ENCODE measurements at regions not wholly inside any gene's neighbourhood (a gene's known extent, or its start where the extent isn't known, plus 50 kb on each side); places are given as distances from the start of the nearest gene placed in this dataset.

DNA sequence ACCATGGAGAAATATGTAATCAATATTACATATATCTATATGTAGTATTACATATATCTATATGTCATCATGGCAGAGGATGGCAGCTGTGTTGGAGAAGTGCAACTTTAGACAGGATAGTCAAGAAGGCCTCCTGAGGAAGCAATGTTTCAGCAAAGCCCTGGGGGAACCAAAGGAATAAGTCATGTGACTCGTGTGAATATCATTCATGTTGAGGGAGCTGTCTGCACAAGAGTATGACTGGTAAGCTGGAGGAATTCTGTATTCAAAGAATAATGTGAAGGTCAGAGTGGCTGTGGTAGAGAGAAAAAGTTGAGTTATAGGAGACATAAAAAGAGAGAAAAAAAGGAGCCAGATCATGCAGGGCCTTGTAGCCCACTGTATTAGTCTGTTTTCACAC lies 92.9 kb upstream of the EDNRA start:
- Histone ChIP-seq H3K9me3 (no peaks in the 10 kb centered on the region), H3K4me3 (no peak overlapping the region), H3K36me3 (no peaks in the 10 kb centered on the region), H3K27ac (no peak overlapping the region), H3K4me1 (no peaks in the 10 kb centered on the region), H3K27me3 (no peaks in the 10 kb centered on the region)
- TF ChIP-seq EP300 (IDR thresholded peaks at IDR 0.05) (no peak), POLR2A (IDR thresholded peaks at IDR 0.05) (no peak), POLR2AphosphoS5 (IDR thresholded peaks at IDR 0.05) (no peak)
- TF ChIP-seq, protein P1, sequence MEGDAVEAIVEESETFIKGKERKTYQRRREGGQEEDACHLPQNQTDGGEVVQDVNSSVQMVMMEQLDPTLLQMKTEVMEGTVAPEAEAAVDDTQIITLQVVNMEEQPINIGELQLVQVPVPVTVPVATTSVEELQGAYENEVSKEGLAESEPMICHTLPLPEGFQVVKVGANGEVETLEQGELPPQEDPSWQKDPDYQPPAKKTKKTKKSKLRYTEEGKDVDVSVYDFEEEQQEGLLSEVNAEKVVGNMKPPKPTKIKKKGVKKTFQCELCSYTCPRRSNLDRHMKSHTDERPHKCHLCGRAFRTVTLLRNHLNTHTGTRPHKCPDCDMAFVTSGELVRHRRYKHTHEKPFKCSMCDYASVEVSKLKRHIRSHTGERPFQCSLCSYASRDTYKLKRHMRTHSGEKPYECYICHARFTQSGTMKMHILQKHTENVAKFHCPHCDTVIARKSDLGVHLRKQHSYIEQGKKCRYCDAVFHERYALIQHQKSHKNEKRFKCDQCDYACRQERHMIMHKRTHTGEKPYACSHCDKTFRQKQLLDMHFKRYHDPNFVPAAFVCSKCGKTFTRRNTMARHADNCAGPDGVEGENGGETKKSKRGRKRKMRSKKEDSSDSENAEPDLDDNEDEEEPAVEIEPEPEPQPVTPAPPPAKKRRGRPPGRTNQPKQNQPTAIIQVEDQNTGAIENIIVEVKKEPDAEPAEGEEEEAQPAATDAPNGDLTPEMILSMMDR (IDR thresholded peaks at IDR 0.05) = no peak
- DNase-seq = no peak
- WGBS, 5 donors = 71 to 85% (median 81%) methylated on average over 1 of the region's 1 CpG
- intact Hi-C loops (cut with DNase I; ENCODE audit: low total_unique reads) = no loop called here

GRCh38 chr4:147396105-147396504 lies 84.8 kb upstream of the EDNRA start:
- DNase-seq = no peak
- Histone ChIP-seq H3K4me1 (no peaks in the 10 kb centered on the region), H3K27me3 (no peaks in the 10 kb centered on the region), H3K36me3 (no peaks in the 10 kb centered on the region), H3K27ac (no peak overlapping the region), H3K4me3 (no peak overlapping the region), H3K9me3 (no peaks in the 10 kb centered on the region)
- TF ChIP-seq, protein P1 (IDR thresholded peaks at IDR 0.05) = no peak
- TF ChIP-seq EP300 (IDR thresholded peaks at IDR 0.05) = no peak
- TF ChIP-seq POLR2A (IDR thresholded peaks at IDR 0.05) = no peak
- TF ChIP-seq POLR2AphosphoS5 (IDR thresholded peaks at IDR 0.05) = no peak
- WGBS, 5 donors = 0 to 53% (median 0%) methylated on average over 1 of the region's 1 CpG
- intact Hi-C loops (cut with DNase I; ENCODE audit: low total_unique reads) = no loop called here

GRCh38 chr4:147398556-147398955 lies 82.3 kb upstream of the EDNRA start:
- H3K4me3 ChIP-seq = no peak overlapping the region
- H3K4me1 ChIP-seq = no peaks in the 10 kb centered on the region
- no peaks in the 10 kb centered on the region for H3K36me3 ChIP-seq
- no peak overlapping the region for H3K27ac ChIP-seq
- no peak for DNase-seq
- TF ChIP-seq POLR2A (IDR thresholded peaks at IDR 0.05) (no peak), EP300 (IDR thresholded peaks at IDR 0.05) (no peak), POLR2AphosphoS5 (IDR thresholded peaks at IDR 0.05) (no peak)
- TF ChIP-seq, protein P1 (IDR thresholded peaks at IDR 0.05) = no peak
- no peaks in the 10 kb centered on the region for H3K9me3 ChIP-seq
- no peaks in the 10 kb centered on the region for H3K27me3 ChIP-seq
- WGBS, 5 donors = 74 to 81% (median 79%) methylated on average over 2 of the region's 2 CpGs
- intact Hi-C loops (cut with DNase I; ENCODE audit: low total_unique reads) = no loop called here

DNA sequence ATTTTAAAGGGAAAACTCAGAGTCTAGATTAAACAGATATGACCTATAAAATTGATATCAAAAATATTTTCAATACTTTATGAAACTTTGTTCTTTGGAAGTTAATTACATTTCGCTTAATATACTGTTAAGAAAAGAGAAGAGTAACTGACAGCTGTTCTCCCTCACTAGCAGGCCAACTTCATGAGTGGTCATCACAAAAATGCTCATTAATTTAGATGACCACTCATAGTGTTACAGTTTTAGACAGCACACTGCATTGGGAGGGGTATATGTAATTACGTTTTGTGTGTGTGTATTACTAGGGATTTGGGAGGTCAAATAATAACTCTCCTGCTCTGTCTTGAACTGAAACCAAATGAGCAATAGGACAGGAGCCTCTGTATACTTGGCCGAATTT lies 80.2 kb upstream of the EDNRA start:
- Histone ChIP-seq H3K4me1 (no peaks in the 10 kb centered on the region), H3K4me3 (no peak overlapping the region), H3K9me3 (peaks cover 0 to 5% (median 0%) of the 10 kb centered on the region in 4 donors), H3K36me3 (no peaks in the 10 kb centered on the region), H3K27me3 (no peaks in the 10 kb centered on the region), H3K27ac (no peak overlapping the region)
- TF ChIP-seq, protein P1 (IDR thresholded peaks at IDR 0.05) = no peak
- TF ChIP-seq POLR2AphosphoS5 (IDR thresholded peaks at IDR 0.05) (no peak), POLR2A (IDR thresholded peaks at IDR 0.05) (no peak), EP300 (IDR thresholded peaks at IDR 0.05) (no peak)
- 75 to 89% (median 85%) methylated on average over 3 of the region's 3 CpGs for WGBS, 5 donors
- intact Hi-C loops (cut with DNase I; ENCODE audit: low total_unique reads) = no loop called here
- no peak for DNase-seq
